GF-D8 (cell line): ENCODE measurements at regions not wholly inside any gene's neighbourhood (a gene's known extent, or its start where the extent isn't known, plus 50 kb on each side); places are given as distances from the start of the nearest gene placed in this dataset.

ENCODE experiments used
- DNase-seq: peaks from one replicate; lab custom pipeline; 2025; lab: John Stamatoyannopoulos, UW

- no peak for DNase-seq
Observed at GRCh38 chr4:18878561-18878960, 857.0 kb upstream of the LCORL start.

DNA sequence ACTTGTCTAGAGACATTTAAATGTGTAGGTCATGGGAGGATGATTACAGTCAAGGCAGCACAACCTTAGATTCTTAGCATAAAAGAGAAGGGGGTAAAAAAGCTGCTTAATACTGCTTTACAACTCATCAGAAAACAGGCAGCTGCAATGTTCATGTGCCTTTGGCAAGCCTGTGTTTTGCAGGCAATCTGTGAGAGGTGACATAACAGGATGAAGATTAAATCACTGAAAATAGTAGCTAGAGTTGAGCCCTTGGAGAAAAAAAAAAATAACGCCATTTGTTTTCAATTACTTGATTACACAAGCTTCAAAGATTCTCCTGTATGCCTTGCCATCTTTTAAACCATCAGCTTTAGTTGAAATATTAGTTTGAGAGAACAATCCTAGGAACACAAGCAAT, 847.6 kb upstream of the LCORL start:
- no peak for DNase-seq

- no peak for DNase-seq
Observed at GRCh38 chr4:18860836-18861530, 839.4 kb upstream of the LCORL start.

GRCh38 chr4:18859468-18859867, 837.9 kb upstream of the LCORL start:
- DNase-seq: no peak

GRCh38 chr4:18858229-18858922, 836.8 kb upstream of the LCORL start:
- DNase-seq: no peak

GRCh38 chr4:18850867-18851266, 829.3 kb upstream of the LCORL start:
- no peak for DNase-seq

- DNase-seq: no peak
Observed at GRCh38 chr4:18847249-18847890, 825.8 kb upstream of the LCORL start.

DNA sequence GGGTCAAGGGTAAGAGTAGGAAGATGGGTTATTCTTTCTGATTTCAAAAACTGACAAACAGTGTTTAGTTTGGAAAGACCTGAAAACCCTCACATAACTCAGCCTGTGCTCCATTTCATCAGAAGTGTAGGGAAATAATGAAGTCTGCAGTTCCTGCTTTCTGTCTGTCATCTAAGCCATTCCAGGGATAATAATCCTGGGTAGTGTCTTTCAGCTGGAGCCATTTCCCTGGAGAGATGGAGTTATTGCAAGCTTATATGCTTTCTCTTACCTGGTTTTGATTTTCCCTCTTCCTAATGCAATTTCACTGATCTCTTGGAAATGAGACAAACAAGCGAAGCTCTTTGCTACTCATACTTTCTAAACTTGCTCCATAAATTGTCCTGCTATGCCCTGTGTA, 824.8 kb upstream of the LCORL start:
- DNase-seq: no peak

DNA sequence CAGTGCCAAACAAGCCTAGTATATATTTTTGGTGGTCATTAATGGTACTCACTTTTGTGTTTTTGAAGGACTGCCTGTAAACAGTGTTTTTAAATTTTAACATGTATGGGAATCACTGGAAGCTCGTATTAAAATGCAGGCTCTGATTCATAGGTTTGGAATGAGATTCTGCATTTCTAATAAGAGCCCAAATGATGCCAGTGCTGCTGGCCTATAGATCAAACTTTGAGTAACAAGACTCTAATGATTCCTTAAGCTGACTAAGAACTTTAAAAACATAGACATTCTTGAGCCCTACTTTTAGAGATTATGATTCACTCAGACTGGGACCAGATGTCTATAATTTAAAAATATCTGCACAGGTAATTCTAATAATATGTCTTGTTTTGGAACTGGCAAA, 823.2 kb upstream of the LCORL start:
- DNase-seq: no peak

DNA sequence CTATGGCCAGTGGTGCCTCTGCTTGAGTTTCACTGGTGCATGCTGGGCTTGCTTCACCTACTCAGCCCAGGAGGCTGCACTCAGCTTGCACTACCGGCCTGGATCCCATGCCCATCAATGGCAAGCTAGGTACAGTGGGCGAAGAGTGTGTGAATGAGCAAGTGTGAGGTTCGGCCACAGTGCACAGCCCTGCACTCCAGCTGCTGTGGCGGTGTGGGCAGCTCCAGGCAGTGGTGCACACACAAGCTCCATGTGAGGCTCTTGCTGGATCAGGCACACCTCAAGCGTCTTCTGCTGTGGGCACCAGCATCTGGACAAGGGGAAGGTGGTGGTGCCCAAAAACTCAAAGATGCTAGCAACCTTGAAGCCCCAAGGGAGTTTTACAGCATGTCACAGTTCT, 820.9 kb upstream of the LCORL start:
- DNase-seq: no peak

DNA sequence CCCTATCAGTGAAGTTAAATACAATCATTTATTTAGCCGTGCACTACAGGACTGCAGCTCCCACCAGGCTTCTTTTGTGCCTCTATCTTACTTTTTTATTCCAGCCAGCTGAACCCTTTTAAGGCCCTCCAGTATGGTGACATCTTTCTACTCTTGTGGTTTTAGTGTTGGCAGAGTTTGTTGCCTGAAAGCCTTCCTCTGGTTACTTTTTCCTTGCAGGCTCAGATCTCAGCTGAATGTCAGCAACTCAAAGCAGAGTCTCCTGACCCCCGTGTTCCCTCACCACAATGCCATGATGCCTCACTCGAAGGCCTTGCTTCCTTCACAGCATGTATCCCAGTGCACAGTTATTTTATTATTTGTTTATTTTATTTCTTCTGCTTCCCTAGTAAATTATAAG, 818.9 kb upstream of the LCORL start:
- no peak for DNase-seq

DNA sequence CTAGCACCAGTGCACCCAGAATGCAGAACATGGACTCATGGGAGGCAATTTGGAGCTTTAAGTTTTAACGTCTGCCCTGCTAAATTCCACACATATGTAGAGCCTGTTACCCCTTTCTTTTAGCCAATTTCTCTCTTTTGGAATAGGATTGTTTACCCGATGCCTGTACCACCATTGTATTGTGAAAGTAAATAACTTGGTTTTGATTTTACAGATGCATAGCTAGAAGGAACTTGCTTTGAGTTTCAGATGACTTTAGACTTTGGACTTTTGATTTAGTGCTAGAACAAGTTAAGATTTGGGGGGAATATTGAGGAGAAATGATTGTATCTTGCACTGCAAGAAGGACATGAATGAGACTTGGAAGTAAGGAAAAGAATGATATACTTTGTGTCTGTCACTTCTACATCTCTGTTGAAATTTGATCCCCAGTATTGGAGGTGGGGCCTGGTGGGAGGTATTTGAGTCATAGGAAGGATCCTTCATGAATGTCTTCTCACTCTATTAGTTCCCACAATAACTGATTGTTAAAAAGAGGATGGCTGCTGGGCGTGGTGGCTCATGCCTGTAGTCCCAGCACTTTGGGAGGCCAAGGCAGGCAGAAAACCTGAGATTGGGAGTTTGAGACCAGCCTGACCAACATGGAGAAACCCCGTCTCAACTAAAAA, 794.8 kb upstream of the LCORL start:
- no peak for DNase-seq

DNA sequence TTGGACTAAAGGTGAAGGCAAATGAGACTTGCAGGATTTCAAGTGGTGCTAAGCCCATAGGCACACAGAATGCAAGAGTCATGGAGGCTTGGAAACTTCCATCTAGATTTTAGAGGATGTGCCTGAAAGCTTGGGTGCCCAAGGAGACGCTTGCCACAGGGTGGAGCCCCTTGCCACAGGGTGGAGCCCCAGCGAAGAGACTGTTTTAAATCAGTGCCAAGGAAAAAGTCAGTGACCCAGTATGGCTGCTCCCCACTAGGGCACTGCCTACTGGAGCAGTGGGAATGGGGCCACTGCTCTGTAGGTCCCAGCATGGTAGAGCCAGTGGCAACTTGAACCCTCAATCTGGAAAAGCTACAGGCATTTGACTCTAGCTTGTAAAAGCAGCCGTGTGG, 794.2 kb upstream of the LCORL start:
- no peak for DNase-seq

DNA sequence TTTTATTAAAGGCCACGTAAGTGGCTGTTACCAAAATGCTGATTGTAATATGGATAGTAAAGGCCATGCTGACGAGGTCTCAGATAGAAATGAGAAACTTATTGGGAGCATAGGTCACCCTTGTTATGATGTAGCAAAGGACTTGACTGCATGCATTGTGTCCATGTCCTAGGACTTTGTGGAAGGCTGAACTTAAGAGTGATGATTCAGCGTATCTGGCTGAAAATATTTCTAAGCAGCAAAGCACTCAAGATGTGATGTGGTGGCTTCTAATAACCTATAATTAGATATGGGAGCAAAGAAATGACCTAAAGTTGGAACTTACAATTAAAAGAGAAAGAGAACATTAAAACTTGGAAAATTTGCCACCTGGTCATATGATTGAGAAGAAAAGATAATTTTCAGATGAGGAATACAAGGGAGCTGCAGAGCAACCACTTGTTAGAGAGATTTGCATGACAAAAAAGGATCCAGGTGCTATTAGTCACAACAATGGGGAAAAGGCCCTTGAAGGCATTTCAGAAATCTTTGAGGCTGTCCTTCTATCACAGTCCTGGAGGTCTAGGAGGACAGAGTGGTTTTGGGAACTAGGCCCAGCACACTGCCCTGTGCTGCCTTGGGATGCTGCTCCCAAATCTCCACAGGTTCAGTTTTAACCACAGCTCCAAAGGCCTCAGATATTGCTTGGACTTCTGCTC, 793.7 kb upstream of the LCORL start:
- DNase-seq: no peak

DNA sequence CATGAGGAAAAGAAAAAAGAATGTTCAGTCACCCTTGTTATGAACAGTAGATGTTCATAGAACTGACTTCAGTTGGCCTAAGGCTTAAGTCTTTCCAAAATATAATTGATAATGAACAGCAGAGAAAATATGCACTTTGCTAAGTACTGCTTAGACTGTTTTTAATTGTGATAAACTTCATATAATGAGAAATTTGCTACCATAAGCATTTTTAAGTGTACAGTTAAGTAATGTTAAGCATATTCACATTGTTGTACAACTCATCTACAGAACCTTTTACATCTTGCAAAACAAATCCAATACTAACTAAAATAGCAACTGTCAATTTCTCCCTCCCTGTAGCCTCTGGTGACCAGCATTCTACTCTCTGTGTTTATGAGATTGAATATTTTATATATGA, 792.2 kb upstream of the LCORL start:
- DNase-seq: no peak

DNA sequence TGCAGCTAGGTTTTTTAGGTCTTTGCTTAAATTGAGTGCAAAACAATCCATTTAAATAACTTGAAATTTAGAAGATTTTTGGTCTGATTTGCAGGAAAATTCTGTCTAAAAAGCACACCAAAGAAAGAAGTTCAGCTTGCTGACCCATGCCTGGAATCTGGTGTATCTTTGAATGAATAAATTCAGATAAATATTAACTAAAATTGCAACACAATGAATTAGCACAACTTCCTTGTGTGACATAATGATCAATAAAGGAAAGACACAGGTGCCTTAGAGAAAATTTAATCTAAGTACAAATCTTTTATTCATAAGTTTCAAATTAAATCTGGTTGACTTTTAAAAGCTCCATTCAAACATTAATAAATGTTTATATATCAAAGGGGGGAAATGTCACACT, 791.5 kb upstream of the LCORL start:
- no peak for DNase-seq

- no peak for DNase-seq
Observed at GRCh38 chr4:18803781-18804180, 782.2 kb upstream of the LCORL start.

DNA sequence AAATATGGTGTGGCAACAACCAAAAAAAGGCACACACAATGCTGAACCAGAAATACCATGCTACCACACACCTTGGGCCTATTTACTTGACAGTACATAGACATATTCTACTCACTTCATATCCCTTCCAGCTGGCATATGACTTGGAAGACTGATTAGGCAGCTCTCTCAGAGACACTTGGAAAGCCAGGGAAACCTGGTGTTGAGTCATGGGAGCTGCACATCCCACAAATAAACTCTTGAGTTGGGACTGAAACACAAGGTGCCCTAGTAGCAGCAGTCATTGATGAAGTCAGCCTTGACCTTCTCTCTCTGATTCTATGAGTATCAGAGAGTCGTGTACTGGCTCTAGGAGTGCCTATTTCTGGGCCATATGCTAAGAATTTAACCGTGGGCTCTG, 776.6 kb upstream of the LCORL start:
- no peak for DNase-seq

- DNase-seq: no peak
Observed at GRCh38 chr4:18795794-18796193, 774.2 kb upstream of the LCORL start.

DNA sequence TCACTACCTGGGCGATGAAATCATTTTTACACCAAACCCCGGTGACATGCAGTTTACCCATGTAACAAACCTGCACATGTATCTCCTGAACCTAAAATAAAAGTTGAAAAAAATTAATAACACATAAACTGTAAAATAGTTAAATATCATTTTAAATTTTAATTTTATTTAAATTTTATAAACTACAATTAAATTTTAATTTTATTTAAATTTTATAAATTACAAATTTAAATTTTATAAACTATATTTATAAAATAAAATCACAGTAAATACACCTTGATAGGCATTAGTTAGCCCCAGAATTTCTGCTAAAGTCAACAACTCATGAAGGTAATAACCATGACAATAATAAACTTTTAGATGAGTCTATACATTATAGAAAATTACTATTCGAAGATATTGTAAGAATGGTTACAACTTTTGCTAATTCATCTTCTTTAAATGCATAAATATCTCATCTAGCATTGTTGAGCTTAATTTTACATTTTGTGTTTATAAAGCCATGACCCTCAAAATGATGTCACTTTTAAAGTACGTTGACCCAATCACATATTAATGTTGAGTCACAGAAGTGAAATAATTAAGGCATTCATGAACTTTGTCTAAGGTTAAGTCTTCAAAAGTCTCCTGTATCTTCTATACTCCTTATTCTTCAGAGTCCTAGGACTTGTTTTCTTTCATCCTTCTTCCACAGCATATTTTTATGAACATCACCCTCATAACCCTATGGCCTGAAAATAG, 755.8 kb upstream of the LCORL start:
- no peak for DNase-seq

DNA sequence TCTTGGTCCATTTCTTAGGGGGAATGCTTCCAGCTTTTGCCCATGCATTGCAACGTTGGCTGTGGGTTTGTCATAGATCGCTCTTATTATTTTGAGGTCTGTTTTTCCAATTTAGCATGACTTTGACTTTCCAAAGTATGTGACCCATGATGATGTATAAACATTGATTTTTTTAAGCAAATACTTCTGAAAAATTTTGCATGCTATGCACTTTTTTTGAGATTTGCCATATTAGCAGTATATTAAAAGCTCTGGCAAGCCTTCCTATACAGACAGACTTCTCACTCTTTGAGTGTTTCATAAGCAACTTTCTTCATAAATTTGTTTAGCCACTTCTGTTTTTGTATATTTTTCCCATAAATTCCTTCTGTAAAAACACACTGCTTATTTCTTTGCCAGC, 746.4 kb upstream of the LCORL start:
- DNase-seq: no peak

DNA sequence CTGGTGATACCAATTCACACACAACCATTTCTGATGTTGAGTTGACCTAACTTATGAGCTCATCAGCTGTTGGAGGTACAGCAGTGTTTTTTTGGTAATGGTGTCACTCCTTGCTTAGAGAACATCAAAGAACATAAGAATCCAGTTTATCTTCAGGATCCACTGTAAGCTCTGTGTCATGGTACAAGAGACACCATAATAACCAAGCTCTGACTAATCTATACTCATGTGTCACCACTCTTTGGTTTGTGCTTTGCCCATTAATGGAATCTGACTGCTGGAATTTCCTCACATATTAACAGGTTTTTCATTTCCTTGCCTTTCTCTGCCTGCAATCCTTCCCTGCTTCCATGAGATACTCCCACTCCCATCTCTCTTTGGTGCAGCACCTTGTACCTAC, 735.1 kb upstream of the LCORL start:
- DNase-seq: no peak
